OCI-LY1 (cell line): ENCODE measurements at regions not wholly inside any gene's neighbourhood (a gene's known extent, or its start where the extent isn't known, plus 50 kb on each side); places are given as distances from the start of the nearest gene placed in this dataset.

Experiments used
- H2AFZ ChIP-seq: fragments of 200-600 bp; sonication (generic), shearing (Covaris generic); 2 replicates; pipeline ENCODE4 v1.6.0; 2014; ENCODE audit warnings: antibody characterized with exemption, mild to moderate bottlenecking, low read length
- H3F3A ChIP-seq: fragments of 200-600 bp; sonication (generic), shearing (Covaris generic); 2 replicates; pipeline ENCODE4 v1.6.0; 2014; ENCODE audit warnings: mild to moderate bottlenecking, antibody characterized with exemption, low read length, moderate library complexity; ENCODE audit not compliant: insufficient read depth
- H3K27ac ChIP-seq: fragments of 200-600 bp; sonication (generic); 2 replicates; pipeline ENCODE4 v1.5.1; 2014; ENCODE audit warnings: low read length, mixed run types, mild to moderate bottlenecking, low read depth; ENCODE audit not compliant: poor library complexity, severe bottlenecking
- H3K27me3 ChIP-seq: fragments of 200-600 bp; sonication (generic); 2 replicates; pipeline ENCODE4 v1.6.0; 2014; ENCODE audit warnings: antibody characterized with exemption, mild to moderate bottlenecking, low read length, moderate library complexity; ENCODE audit not compliant: insufficient read depth
- H3K36me3 ChIP-seq: fragments of 200-600 bp; sonication (generic); 2 replicates; pipeline ENCODE4 v1.6.1; 2014; ENCODE audit warnings: mild to moderate bottlenecking, antibody characterized with exemption, low read length, moderate library complexity, mixed read lengths; ENCODE audit not compliant: insufficient read depth
- H3K4me1 ChIP-seq: fragments of 200-600 bp; sonication (generic); 2 replicates; pipeline ENCODE4 v1.5.1; 2014; ENCODE audit warnings: mild to moderate bottlenecking, low read length, moderate library complexity; ENCODE audit not compliant: insufficient read depth, severe bottlenecking
- H3K4me2 ChIP-seq: fragments of 200-600 bp; sonication (generic), shearing (Covaris generic); 2 replicates; pipeline ENCODE4 v1.6.1; 2014; ENCODE audit warnings: low read length
- H3K4me3 ChIP-seq: fragments of 200-600 bp; sonication (generic); 2 replicates; pipeline ENCODE4 v1.5.1; 2014; ENCODE audit warnings: low read length, low read depth, mild to moderate bottlenecking, mixed read lengths; ENCODE audit not compliant: poor library complexity, severe bottlenecking
- H3K79me2 ChIP-seq: fragments of 200-600 bp; shearing (Covaris generic); 2 replicates; pipeline ENCODE4 v1.6.1; 2016; ENCODE audit warnings: mixed run types, low read length, mixed read lengths; ENCODE audit not compliant: insufficient read depth
- H3K9ac ChIP-seq: fragments of 200-600 bp; sonication (generic), shearing (Covaris generic); 2 replicates; pipeline ENCODE4 v1.6.1; 2014; ENCODE audit warnings: mild to moderate bottlenecking, low read length, mixed read lengths
- H3K9me2 ChIP-seq: fragments of 200-600 bp; sonication (generic), shearing (Covaris generic); 2 replicates; pipeline ENCODE4 v1.6.1; 2014; ENCODE audit warnings: low read depth, mild to moderate bottlenecking, low read length, mixed read lengths
- H3K9me3 ChIP-seq: fragments of 200-600 bp; shearing (Covaris generic); 2 replicates; pipeline ENCODE4 v1.6.1; 2014; ENCODE audit warnings: low read length, mixed read lengths
- H4K20me1 ChIP-seq: fragments of 200-600 bp; sonication (generic), shearing (Covaris generic); 2 replicates; pipeline ENCODE4 v1.6.0; 2016; ENCODE audit warnings: mild to moderate bottlenecking, low read length; ENCODE audit not compliant: insufficient read depth
- EZH2 ChIP-seq: fragments of 200-600 bp; sonication (generic), shearing (Covaris generic); IDR thresholded peaks from 2 replicates; pipeline ENCODE4 v1.8.0; 2017; ENCODE audit warnings: borderline replicate concordance, mixed run types, mild to moderate bottlenecking, antibody characterized with exemption, low read length, moderate library complexity, mixed read lengths
- TF ChIP-seq, protein P1 (sequence below): fragments of 200-600 bp; sonication (generic), shearing (Covaris generic); IDR thresholded peaks from 2 replicates; pipeline ENCODE4 v1.5.1; 2017; ENCODE audit warnings: mild to moderate bottlenecking, antibody characterized with exemption, low read length, moderate library complexity, mixed read lengths

DNA sequence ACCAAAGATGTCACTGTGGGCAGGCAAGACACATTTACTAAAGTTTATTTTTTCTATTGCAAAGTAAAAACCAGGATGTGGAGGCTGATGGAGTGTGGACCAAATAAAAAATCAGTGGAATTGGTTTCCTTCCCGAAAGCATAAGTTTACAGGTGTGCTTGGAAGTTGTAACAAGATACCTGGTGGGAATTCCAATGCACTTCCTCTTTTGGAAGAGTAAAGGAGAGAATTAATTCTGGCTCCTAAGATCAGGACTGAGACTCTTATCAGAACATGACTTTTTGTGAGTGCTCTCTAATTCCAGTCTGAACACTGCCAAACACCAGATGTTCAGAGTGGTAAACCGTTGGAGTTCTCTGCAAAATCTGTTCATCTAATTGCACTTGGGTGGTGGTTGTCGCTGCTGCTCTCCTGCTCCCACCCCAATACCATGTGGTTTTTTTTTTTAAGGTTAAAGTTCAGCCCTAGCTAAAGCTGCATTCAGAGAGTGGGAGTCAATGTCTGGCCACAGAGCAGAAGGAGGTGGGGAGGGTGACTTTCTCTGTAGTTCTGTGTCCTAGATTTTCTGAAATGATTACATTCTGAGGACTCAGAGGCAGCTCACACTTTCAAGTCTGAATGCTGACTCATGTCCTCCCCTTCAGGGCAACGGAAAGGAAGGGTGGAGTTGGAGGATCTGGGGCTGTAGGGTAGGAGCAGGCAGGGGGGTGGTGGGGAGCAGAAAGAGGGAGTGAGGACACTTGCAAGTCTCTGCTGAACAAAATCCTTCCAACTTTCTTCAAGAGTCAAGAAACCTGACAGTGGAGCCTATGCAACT, 275.8 kb upstream of the PRDM1 start:
- Histone ChIP-seq H3K79me2 (no peaks in the 10 kb centered on the region), H3K9me2 (no peaks in the 10 kb centered on the region), H3K27ac (no peak overlapping the region), H4K20me1 (no peaks in the 10 kb centered on the region), H3K27me3 (no peaks in the 10 kb centered on the region), H3K4me1 (no peaks in the 10 kb centered on the region), H3K9me3 (no peaks in the 10 kb centered on the region), H3K36me3 (no peaks in the 10 kb centered on the region), H3K4me3 (no peak overlapping the region), H3K4me2 (no peak overlapping the region), H3K9ac (no peak overlapping the region), H3F3A (no peaks in the 10 kb centered on the region), H2AFZ (no peak overlapping the region)
- TF ChIP-seq EZH2, result no peak
- TF ChIP-seq, protein P1, sequence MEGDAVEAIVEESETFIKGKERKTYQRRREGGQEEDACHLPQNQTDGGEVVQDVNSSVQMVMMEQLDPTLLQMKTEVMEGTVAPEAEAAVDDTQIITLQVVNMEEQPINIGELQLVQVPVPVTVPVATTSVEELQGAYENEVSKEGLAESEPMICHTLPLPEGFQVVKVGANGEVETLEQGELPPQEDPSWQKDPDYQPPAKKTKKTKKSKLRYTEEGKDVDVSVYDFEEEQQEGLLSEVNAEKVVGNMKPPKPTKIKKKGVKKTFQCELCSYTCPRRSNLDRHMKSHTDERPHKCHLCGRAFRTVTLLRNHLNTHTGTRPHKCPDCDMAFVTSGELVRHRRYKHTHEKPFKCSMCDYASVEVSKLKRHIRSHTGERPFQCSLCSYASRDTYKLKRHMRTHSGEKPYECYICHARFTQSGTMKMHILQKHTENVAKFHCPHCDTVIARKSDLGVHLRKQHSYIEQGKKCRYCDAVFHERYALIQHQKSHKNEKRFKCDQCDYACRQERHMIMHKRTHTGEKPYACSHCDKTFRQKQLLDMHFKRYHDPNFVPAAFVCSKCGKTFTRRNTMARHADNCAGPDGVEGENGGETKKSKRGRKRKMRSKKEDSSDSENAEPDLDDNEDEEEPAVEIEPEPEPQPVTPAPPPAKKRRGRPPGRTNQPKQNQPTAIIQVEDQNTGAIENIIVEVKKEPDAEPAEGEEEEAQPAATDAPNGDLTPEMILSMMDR, result no peak

DNA sequence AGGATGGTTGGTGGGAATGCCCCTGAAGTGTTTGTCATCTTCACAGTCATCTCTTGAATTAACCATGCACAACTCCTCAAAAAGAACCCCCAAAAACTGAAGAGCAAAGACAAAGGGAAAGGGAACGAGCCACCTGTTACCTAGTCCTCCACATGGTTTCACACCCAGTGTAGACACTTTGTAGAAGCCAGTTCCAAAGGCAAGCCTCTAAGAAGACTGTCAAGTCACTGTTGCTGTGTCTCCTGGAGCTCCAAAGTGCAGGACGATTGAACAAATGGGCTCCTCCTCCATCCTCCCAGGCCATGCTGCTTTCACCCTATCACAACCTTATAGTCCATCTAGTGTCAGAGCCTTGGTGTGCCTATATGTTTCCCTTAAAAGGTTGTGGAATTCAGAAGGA, 277.6 kb upstream of the PRDM1 start:
- H3K9me3 ChIP-seq, result no peaks in the 10 kb centered on the region
- H3K4me2 ChIP-seq, result no peak overlapping the region
- H3F3A ChIP-seq, result no peaks in the 10 kb centered on the region
- no peaks in the 10 kb centered on the region for H4K20me1 ChIP-seq
- no peak overlapping the region for H3K4me3 ChIP-seq
- H3K4me1 ChIP-seq, result no peaks in the 10 kb centered on the region
- no peaks in the 10 kb centered on the region for H3K79me2 ChIP-seq
- H3K9ac ChIP-seq, result no peak overlapping the region
- no peak for TF ChIP-seq EZH2
- TF ChIP-seq, protein P1, result no peak
- no peak overlapping the region for H3K27ac ChIP-seq
- no peaks in the 10 kb centered on the region for H3K9me2 ChIP-seq
- no peaks in the 10 kb centered on the region for H3K36me3 ChIP-seq
- no peak overlapping the region for H2AFZ ChIP-seq
- no peaks in the 10 kb centered on the region for H3K27me3 ChIP-seq

DNA sequence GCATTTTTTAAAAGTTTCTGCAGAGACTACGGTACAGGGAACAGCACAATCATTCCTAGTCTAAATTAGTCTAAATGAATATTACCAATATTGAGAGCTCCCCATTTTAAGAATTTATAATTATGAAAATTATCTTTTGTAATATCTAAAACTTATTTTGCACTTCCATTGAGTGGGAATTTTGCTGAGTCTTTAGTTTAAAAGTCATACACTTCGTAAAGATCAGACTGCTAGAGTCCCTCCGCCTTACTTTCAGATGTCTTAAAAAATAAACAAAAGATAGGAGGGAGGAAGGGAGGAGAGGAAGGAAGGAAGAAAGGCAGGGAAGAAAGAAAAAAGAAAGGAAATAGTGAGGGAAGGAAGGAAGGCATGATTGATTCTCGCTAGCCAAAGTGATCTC, 278.2 kb upstream of the PRDM1 start:
- no peaks in the 10 kb centered on the region for H3K27me3 ChIP-seq
- H3K4me3 ChIP-seq, result no peak overlapping the region
- H4K20me1 ChIP-seq, result no peaks in the 10 kb centered on the region
- H3K4me2 ChIP-seq, result no peak overlapping the region
- no peaks in the 10 kb centered on the region for H3K4me1 ChIP-seq
- TF ChIP-seq, protein P1, result no peak
- TF ChIP-seq EZH2, result no peak
- H3K27ac ChIP-seq, result no peak overlapping the region
- H3K36me3 ChIP-seq, result no peaks in the 10 kb centered on the region
- H3F3A ChIP-seq, result no peaks in the 10 kb centered on the region
- H2AFZ ChIP-seq, result no peak overlapping the region
- H3K9ac ChIP-seq, result no peak overlapping the region
- H3K79me2 ChIP-seq, result no peaks in the 10 kb centered on the region
- H3K9me3 ChIP-seq, result no peaks in the 10 kb centered on the region
- H3K9me2 ChIP-seq, result no peaks in the 10 kb centered on the region
